ENCODE measurements at regions not wholly inside any gene's neighbourhood (a gene's known extent, or its start where the extent isn't known, plus 50 kb on each side); places are given as distances from the start of the nearest gene placed in this dataset.

DNA sequence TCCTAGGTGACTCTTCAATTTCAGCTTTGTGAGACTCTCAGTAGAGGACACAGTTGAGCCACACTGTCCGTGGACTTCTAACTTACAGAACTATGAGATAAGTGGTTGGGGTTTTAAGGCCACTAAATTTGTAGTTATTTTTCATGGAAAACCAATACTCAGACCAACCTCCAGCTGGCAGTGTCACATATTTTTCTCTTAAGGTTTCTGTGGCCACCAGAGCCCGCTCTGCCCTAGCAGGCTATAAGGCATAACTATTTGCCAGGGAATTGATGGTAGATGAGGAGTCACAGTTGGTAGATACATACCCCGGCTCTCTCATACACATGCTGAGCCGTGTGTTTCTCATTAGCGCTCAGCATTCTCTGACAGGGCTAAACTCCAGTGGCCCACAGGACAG is 336.8 kb upstream of the MON1B start:
- DNase-seq (ENCODE audit: low read depth, low spot score), result no peak
- ChIA-PET CTCF (interaction anchor here (1.4 kb wide), 1 partner anchor 10 kb away, joined by 3 read pairs; no protein-coding TSS in a partner anchor), POLR2A (no interaction called here)
- TF ChIP-seq, protein P1, sequence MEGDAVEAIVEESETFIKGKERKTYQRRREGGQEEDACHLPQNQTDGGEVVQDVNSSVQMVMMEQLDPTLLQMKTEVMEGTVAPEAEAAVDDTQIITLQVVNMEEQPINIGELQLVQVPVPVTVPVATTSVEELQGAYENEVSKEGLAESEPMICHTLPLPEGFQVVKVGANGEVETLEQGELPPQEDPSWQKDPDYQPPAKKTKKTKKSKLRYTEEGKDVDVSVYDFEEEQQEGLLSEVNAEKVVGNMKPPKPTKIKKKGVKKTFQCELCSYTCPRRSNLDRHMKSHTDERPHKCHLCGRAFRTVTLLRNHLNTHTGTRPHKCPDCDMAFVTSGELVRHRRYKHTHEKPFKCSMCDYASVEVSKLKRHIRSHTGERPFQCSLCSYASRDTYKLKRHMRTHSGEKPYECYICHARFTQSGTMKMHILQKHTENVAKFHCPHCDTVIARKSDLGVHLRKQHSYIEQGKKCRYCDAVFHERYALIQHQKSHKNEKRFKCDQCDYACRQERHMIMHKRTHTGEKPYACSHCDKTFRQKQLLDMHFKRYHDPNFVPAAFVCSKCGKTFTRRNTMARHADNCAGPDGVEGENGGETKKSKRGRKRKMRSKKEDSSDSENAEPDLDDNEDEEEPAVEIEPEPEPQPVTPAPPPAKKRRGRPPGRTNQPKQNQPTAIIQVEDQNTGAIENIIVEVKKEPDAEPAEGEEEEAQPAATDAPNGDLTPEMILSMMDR (IDR thresholded peaks at IDR 0.05; ENCODE audit: insufficient read depth, low read length, missing control alignments), result no peak
- H3K4me3 ChIP-seq (ENCODE audit: low read depth, low read length), result no peak overlapping the region

DNA sequence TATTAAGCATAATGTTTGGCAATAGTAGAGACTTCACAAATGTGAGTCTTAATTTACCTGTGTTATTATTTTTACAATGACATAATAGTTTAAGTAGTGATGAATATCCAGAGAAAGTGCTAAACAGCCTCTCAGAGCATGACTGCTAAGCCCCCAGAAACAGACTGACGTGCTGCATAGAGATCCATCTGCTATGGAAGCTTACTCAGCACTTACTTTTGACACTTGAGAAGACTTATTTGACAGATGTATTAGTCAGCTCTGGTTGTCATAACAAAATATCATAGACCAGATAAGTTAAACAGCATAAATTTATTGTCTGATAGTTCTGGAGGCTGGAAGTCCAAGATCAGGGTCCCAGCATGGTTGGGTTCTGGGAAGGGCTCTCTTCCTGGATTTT is 334.9 kb upstream of the MON1B start:
- TF ChIP-seq, protein P1 (IDR thresholded peaks at IDR 0.05; ENCODE audit: insufficient read depth, low read length, missing control alignments), result no peak
- H3K4me3 ChIP-seq (ENCODE audit: low read depth, low read length), result no peak overlapping the region
- POLR2A ChIA-PET, result no interaction called here
- no peak for DNase-seq (ENCODE audit: low read depth, low spot score)
- CTCF ChIA-PET, result no interaction called here

DNA sequence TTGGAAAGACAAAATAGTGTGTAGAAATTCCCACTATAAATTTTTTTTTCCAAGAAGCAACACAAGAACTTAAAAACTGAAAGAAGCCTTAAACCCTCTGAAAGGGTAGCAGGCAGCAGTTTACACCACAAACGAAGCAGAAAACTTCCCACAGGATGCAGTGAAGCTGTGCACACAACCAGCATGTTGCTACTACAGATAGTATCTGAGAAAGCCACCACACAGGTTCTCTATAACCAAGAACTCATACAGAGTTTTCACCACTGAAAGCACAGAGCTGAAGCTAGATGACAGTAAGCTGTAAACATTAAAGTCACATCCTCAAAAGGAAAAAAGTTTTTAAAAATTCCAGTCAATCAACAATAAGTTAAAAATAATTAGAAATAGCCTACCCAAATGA is 333.6 kb upstream of the MON1B start:
- TF ChIP-seq, protein P1 (IDR thresholded peaks at IDR 0.05; ENCODE audit: insufficient read depth, low read length, missing control alignments), result no peak
- DNase-seq (ENCODE audit: low read depth, low spot score), result no peak
- POLR2A ChIA-PET, result no interaction called here
- H3K4me3 ChIP-seq (ENCODE audit: low read depth, low read length), result no peak overlapping the region
- CTCF ChIA-PET, result no interaction called here

DNA sequence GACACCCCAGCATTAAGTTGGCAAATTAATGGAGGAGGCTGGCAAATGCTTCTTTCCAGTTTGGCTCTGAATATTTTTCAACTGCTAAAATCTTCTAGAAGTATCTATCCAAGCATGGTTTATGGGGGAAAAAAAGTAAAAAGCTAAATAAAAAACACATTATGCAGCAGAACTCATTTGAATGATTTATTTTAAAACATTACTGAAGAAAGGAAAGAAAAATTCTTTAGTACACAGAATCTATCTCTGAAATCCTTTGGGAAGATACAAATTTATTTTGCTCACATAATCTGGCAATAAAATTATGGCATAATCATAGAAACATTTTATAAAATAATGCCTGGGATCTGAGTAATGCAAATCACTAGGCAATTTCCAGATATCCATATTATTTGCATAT is 328.1 kb upstream of the MON1B start:
- DNase-seq (ENCODE audit: low read depth, low spot score), result no peak
- no peak overlapping the region for H3K4me3 ChIP-seq (ENCODE audit: low read depth, low read length)
- POLR2A ChIA-PET, result no interaction called here
- CTCF ChIA-PET, result no interaction called here
- TF ChIP-seq, protein P1 (IDR thresholded peaks at IDR 0.05; ENCODE audit: insufficient read depth, low read length, missing control alignments), result no peak

DNA sequence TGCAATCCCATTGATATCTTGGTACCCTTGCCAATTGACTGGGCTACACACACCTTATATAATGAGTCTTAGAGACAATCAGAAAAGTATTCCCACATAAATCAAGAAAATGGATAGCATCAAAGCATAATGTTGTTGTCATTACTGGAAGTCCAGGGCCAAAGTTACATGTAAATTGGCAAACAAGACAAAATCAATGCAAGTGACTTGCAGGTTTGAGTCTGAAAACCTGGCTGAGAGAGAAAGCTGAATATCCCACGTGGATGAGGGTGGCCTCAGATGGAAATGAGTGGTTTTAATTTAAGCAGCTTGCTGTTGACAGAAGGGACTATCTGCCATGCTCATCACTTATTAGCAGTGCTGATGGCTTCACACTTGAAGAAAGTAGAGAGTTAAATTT is 324.0 kb upstream of the MON1B start:
- DNase-seq (ENCODE audit: low read depth, low spot score), result no peak
- CTCF ChIA-PET, result no interaction called here
- POLR2A ChIA-PET, result no interaction called here
- TF ChIP-seq, protein P1 (IDR thresholded peaks at IDR 0.05; ENCODE audit: insufficient read depth, low read length, missing control alignments), result no peak
- no peak overlapping the region for H3K4me3 ChIP-seq (ENCODE audit: low read depth, low read length)

DNA sequence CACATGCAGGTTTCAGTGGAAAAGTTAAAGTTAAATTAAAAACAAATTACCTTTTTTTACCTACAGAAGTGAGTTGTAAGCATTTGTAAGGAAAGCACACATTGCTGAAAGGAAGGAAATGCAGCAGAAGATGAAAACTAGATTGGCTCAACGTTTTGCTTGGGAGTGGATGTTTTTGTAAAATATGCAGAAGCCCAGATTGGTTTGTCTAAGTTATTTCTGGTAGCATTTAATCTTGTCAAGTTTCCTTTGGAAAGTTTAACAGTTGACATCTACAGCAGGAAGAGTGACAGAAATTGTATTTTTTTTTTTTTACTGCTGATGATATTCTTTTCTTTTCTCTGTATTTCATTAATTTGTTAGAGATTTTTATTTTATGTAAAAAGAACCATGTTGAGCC is 315.1 kb upstream of the MON1B start:
- CTCF ChIA-PET, result no interaction called here
- no peak overlapping the region for H3K4me3 ChIP-seq (ENCODE audit: low read depth, low read length)
- TF ChIP-seq, protein P1 (IDR thresholded peaks at IDR 0.05; ENCODE audit: insufficient read depth, low read length, missing control alignments), result no peak
- no peak for DNase-seq (ENCODE audit: low read depth, low spot score)
- POLR2A ChIA-PET, result no interaction called here
